SU-DHL-6 (cell line): ENCODE measurements at regions not wholly inside any gene's neighbourhood (a gene's known extent, or its start where the extent isn't known, plus 50 kb on each side); places are given as distances from the start of the nearest gene placed in this dataset.

Source experiments
- H2AFZ ChIP-seq: fragments of 200-600 bp; sonication (generic); 2 replicates; pipeline ENCODE4 v1.6.1; 2014; ENCODE audit warnings: low read depth, mild to moderate bottlenecking, moderate library complexity, mixed read lengths, antibody characterized with exemption, low read length; ENCODE audit not compliant: severe bottlenecking
- H3F3A ChIP-seq: fragments of 200-600 bp; shearing (Covaris generic); 2 replicates; pipeline ENCODE4 v1.6.0; 2016; ENCODE audit warnings: antibody characterized with exemption, mild to moderate bottlenecking; ENCODE audit not compliant: insufficient read depth
- H3K27ac ChIP-seq: fragments of 200-600 bp; sonication (generic); 2 replicates; pipeline ENCODE4 v1.5.1; 2016; ENCODE audit warnings: low read depth, mild to moderate bottlenecking, low read length, moderate library complexity, mixed read lengths
- H3K27me3 ChIP-seq: fragments of 200-600 bp; sonication (generic), shearing (Covaris generic); 2 replicates; pipeline ENCODE4 v1.6.0; 2014; ENCODE audit warnings: mild to moderate bottlenecking, low read length
- H3K36me3 ChIP-seq: fragments of 200-600 bp; sonication (generic); 2 replicates; pipeline ENCODE4 v1.6.1; 2014; ENCODE audit warnings: mild to moderate bottlenecking, low read length, mixed read lengths
- H3K4me2 ChIP-seq: fragments of 300-600, 200-600 bp; shearing (Covaris generic), sonication (generic); 2 replicates; pipeline ENCODE4 v1.6.0; 2014; ENCODE audit warnings: low read length, low read depth, mild to moderate bottlenecking; ENCODE audit not compliant: poor library complexity, severe bottlenecking
- H3K4me3 ChIP-seq: fragments of 200-600 bp; sonication (generic); 2 replicates; pipeline ENCODE4 v1.5.1; 2014; ENCODE audit warnings: antibody characterized with exemption, low read length, mild to moderate bottlenecking, mixed read lengths; ENCODE audit not compliant: insufficient read depth, poor library complexity, severe bottlenecking
- H3K79me2 ChIP-seq: fragments of 200-600 bp; sonication (generic); 2 replicates; pipeline ENCODE4 v1.6.1; 2014; ENCODE audit warnings: mild to moderate bottlenecking, low read length, moderate library complexity; ENCODE audit not compliant: insufficient read depth
- H3K9ac ChIP-seq: fragments of 200-600 bp; sonication (generic); 2 replicates; pipeline ENCODE4 v1.7.0; 2014; ENCODE audit warnings: mild to moderate bottlenecking, low read length
- H3K9me2 ChIP-seq: fragments of 200-600 bp; sonication (generic); replicated peaks from 2 replicates; pipeline ENCODE4 v1.6.1; 2014; ENCODE audit warnings: low read length; ENCODE audit not compliant: insufficient read depth
- H3K9me3 ChIP-seq: fragments of 200-600 bp; sonication (generic); 2 replicates; pipeline ENCODE4 v1.6.1; 2014; ENCODE audit warnings: low read length, mixed read lengths; ENCODE audit not compliant: insufficient read depth
- H4K20me1 ChIP-seq: fragments of 200-600 bp; sonication (generic); 2 replicates; pipeline ENCODE4 v1.6.1; 2014; ENCODE audit warnings: low read depth, mild to moderate bottlenecking, antibody characterized with exemption, low read length, moderate library complexity, mixed read lengths
- CTCF ChIP-seq: fragments of 200-600 bp; sonication (generic); IDR thresholded peaks from one replicate; pipeline ENCODE4 v1.5.1; 2017; ENCODE audit warnings: antibody characterized with exemption, mild to moderate bottlenecking, low read length, moderate library complexity; ENCODE audit not compliant: insufficient read depth, poor library complexity, severe bottlenecking
- EZH2phosphoT487 ChIP-seq: fragments of 200-600 bp; sonication (generic), shearing (Covaris generic); conservative IDR thresholded peaks from 2 replicates; pipeline ENCODE4 v1.6.1; 2018; ENCODE audit warnings: mild to moderate bottlenecking, antibody characterized with exemption, low read length, moderate library complexity, mixed read lengths

- Histone ChIP-seq H3K27ac (no peak overlapping the region), H3K9me3 (no peaks in the 10 kb centered on the region), H3K27me3 (no peaks in the 10 kb centered on the region), H3K9ac (no peak overlapping the region), H3K36me3 (no peaks in the 10 kb centered on the region), H3K79me2 (no peaks in the 10 kb centered on the region), H3F3A (no peaks in the 10 kb centered on the region), H3K4me3 (no peak overlapping the region), H4K20me1 (no peaks in the 10 kb centered on the region), H2AFZ (no peak overlapping the region), H3K9me2 (no peaks in the 10 kb centered on the region), H3K4me2 (no peak overlapping the region)
- TF ChIP-seq EZH2phosphoT487 = no peak
- TF ChIP-seq CTCF = no peak
These were observed 93.4 kb upstream of the BACE2 start for GRCh38 chr21:41074396-41075184.

- Histone ChIP-seq H3K4me2 (no peak overlapping the region), H3K4me3 (no peak overlapping the region), H3K79me2 (no peaks in the 10 kb centered on the region), H3K9me2 (no peaks in the 10 kb centered on the region), H3F3A (no peaks in the 10 kb centered on the region), H3K9me3 (no peaks in the 10 kb centered on the region), H3K27ac (no peak overlapping the region), H3K27me3 (no peaks in the 10 kb centered on the region), H3K36me3 (no peaks in the 10 kb centered on the region), H3K9ac (no peak overlapping the region), H4K20me1 (no peaks in the 10 kb centered on the region), H2AFZ (no peak overlapping the region)
- TF ChIP-seq CTCF (no peak), EZH2phosphoT487 (no peak)
These were observed 92.3 kb upstream of the BACE2 start for GRCh38 chr21:41075656-41076055.

GRCh38 chr21:41076064-41076463 is 91.9 kb upstream of the BACE2 start:
- Histone ChIP-seq H3K9ac (no peak overlapping the region), H3K9me3 (no peaks in the 10 kb centered on the region), H3K36me3 (no peaks in the 10 kb centered on the region), H4K20me1 (no peaks in the 10 kb centered on the region), H3K4me3 (no peak overlapping the region), H3K9me2 (no peaks in the 10 kb centered on the region), H3K27me3 (no peaks in the 10 kb centered on the region), H3F3A (no peaks in the 10 kb centered on the region), H3K27ac (no peak overlapping the region), H2AFZ (no peak overlapping the region), H3K79me2 (no peaks in the 10 kb centered on the region), H3K4me2 (no peak overlapping the region)
- TF ChIP-seq CTCF (no peak), EZH2phosphoT487 (no peak)
